ENCODE measurements at regions not wholly inside any gene's neighbourhood (a gene's known extent, or its start where the extent isn't known, plus 50 kb on each side); places are given as distances from the start of the nearest gene placed in this dataset.

- no peak overlapping the region for H3K27ac ChIP-seq
- no peak for TF ChIP-seq POLR2AphosphoS5 (IDR thresholded peaks at IDR 0.05)
- no peak for TF ChIP-seq CTCF (IDR thresholded peaks at IDR 0.05)
- no peak for TF ChIP-seq POLR2A (IDR thresholded peaks at IDR 0.05)
- no peaks in the 10 kb centered on the region for H3K36me3 ChIP-seq
- no peak overlapping the region for H3K4me3 ChIP-seq
- H3K4me1 ChIP-seq = no peaks in the 10 kb centered on the region
- no peaks in the 10 kb centered on the region for H3K9me3 ChIP-seq
- H3K27me3 ChIP-seq = no peaks in the 10 kb centered on the region
- intact Hi-C loops (cut with DNase I; ENCODE audit: low total_unique reads) = no loop called here
- DNase-seq (ENCODE audit: low spot score in 2 of 2) = no peak
These were observed 83.9 kb downstream of the ADAMTS1 start for GRCh38 chr21:26761174-26761915.

- Histone ChIP-seq H3K4me1 (no peaks in the 10 kb centered on the region), H3K9me3 (no peaks in the 10 kb centered on the region), H3K27me3 (no peaks in the 10 kb centered on the region), H3K27ac (no peak overlapping the region), H3K4me3 (no peak overlapping the region), H3K36me3 (no peaks in the 10 kb centered on the region)
- TF ChIP-seq POLR2AphosphoS5 (IDR thresholded peaks at IDR 0.05) (no peak), POLR2A (IDR thresholded peaks at IDR 0.05) (no peak), CTCF (IDR thresholded peaks at IDR 0.05) (no peak)
- intact Hi-C loops (cut with DNase I; ENCODE audit: low total_unique reads) = no loop called here
- DNase-seq (ENCODE audit: low spot score in 2 of 2) = no peak
These were observed 85.5 kb downstream of the ADAMTS1 start for GRCh38 chr21:26759731-26760130.

GRCh38 chr21:26758083-26758880 lies 86.9 kb downstream of the ADAMTS1 start:
- no peaks in the 10 kb centered on the region for H3K4me1 ChIP-seq
- H3K27me3 ChIP-seq = no peaks in the 10 kb centered on the region
- no peaks in the 10 kb centered on the region for H3K9me3 ChIP-seq
- DNase-seq (ENCODE audit: low spot score in 2 of 2) = no peak
- no peaks in the 10 kb centered on the region for H3K36me3 ChIP-seq
- TF ChIP-seq POLR2A (IDR thresholded peaks at IDR 0.05) (no peak), POLR2AphosphoS5 (IDR thresholded peaks at IDR 0.05) (no peak), CTCF (IDR thresholded peaks at IDR 0.05) (no peak)
- intact Hi-C loops (cut with DNase I; ENCODE audit: low total_unique reads) = no loop called here
- no peak overlapping the region for H3K27ac ChIP-seq
- H3K4me3 ChIP-seq = no peak overlapping the region

GRCh38 chr21:26756491-26757159 lies 88.6 kb downstream of the ADAMTS1 start:
- DNase-seq (ENCODE audit: low spot score in 2 of 2) = no peak
- H3K4me3 ChIP-seq = no peak overlapping the region
- intact Hi-C loops (cut with DNase I; ENCODE audit: low total_unique reads) = no loop called here
- no peak for TF ChIP-seq CTCF (IDR thresholded peaks at IDR 0.05)
- TF ChIP-seq POLR2A (IDR thresholded peaks at IDR 0.05) = no peak
- TF ChIP-seq POLR2AphosphoS5 (IDR thresholded peaks at IDR 0.05) = no peak
- H3K27ac ChIP-seq = no peak overlapping the region
- H3K9me3 ChIP-seq = no peaks in the 10 kb centered on the region
- H3K27me3 ChIP-seq = no peaks in the 10 kb centered on the region
- H3K4me1 ChIP-seq = no peaks in the 10 kb centered on the region
- no peaks in the 10 kb centered on the region for H3K36me3 ChIP-seq

- TF ChIP-seq CTCF (IDR thresholded peaks at IDR 0.05) (no peak), POLR2AphosphoS5 (IDR thresholded peaks at IDR 0.05) (no peak), POLR2A (IDR thresholded peaks at IDR 0.05) (no peak)
- no peaks in the 10 kb centered on the region for H3K27me3 ChIP-seq
- H3K9me3 ChIP-seq = no peaks in the 10 kb centered on the region
- DNase-seq (ENCODE audit: low spot score in 2 of 2) = no peak
- no peak overlapping the region for H3K27ac ChIP-seq
- H3K4me1 ChIP-seq = no peaks in the 10 kb centered on the region
- intact Hi-C loops (cut with DNase I; ENCODE audit: low total_unique reads) = no loop called here
- H3K36me3 ChIP-seq = no peaks in the 10 kb centered on the region
- no peak overlapping the region for H3K4me3 ChIP-seq
These were observed 90.4 kb downstream of the ADAMTS1 start for GRCh38 chr21:26754853-26755252.
